GM21825 (cell line): ENCODE measurements at regions not wholly inside any gene's neighbourhood (a gene's known extent, or its start where the extent isn't known, plus 50 kb on each side); places are given as distances from the start of the nearest gene placed in this dataset.
A peak's percentile ranks its signal among the peaks of the same experiment; 100 is the strongest.

Experiments used
- ATAC-seq: cut with Tn5 transposase; IDR thresholded peaks from one replicate; pipeline ENCODE4 v1.9.1; 2021; ENCODE audit warnings: mild to moderate bottlenecking, moderate library complexity; ENCODE audit not compliant: unreplicated experiment

DNA sequence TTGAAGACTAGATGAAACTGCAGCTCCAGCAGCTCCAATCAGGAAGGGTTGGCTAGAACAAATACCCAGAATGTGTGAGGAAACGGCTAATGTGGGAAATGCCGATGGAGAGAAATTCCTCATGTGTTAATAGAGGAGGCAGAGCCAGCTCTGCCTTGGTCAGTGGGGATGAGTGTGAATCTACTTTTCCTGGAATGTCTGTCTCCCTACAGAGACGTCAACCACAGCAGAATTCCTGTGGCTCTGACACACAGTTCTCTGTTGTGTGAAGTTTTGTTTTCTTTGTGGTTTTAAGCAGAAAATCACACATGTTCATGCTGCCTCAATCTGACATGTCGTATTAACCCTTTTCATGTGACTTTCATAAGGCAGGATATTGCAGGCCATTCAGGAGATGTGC lies 476.6 kb upstream of the WWC1 start:
- no peak for ATAC-seq

DNA sequence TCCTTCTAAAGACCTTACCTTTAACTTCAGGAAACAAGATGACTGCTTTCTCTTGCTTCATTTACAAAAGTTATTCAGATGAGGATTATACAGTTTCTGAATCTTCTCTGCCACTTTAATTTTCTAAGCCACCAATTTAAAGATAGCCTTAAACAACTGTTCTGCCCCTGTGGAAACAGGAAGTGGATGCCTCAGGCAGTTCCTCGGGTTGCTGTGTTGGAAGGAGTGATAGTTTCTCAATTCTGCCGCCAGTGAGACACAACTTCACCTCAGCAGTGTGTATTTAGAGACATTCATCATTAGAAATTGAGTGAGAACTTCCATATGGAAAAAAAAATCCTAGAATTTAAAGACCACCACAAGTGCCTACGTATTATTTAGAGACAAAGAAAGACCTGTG lies 475.1 kb upstream of the WWC1 start:
- ATAC-seq: no peak

DNA sequence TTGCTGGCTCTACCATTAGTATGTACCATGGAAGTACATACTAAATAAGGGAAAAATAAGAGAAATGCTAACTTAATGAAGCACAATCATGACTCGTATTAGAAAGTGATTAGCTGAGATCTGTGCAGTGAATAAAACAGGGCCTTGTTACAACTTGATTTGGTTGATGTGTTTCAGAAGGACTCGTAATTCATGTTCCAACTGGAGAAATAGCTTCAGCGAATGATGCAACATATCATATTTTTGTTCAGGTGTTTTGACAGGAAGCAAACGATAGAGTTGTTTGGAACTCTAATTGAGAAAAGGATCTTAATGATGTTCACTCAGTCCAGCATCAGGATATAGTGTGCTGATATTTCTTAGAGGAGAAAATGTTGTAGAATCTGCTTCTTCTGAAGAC lies 474.6 kb upstream of the WWC1 start:
- no peak for ATAC-seq

DNA sequence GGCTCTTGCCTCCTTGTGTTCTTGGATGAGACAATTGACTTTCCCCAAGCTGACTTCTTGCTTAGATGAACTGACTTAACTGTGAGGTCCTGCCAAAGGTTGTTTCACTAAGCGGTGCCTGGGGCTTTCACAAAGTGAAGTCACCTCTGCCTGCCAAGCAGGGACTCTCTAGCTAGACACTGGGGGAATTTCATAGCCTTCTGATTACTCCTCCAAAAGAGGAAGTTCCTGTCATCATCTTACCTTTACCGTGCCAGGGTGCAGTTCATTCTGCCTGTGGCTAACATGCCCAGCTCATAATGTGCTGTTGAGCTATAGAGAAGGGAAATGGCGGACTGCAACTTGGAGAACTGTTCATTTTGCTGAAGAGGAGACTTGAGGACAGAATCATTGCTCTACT lies 472.0 kb upstream of the WWC1 start:
- peak; percentile 96 for ATAC-seq

DNA sequence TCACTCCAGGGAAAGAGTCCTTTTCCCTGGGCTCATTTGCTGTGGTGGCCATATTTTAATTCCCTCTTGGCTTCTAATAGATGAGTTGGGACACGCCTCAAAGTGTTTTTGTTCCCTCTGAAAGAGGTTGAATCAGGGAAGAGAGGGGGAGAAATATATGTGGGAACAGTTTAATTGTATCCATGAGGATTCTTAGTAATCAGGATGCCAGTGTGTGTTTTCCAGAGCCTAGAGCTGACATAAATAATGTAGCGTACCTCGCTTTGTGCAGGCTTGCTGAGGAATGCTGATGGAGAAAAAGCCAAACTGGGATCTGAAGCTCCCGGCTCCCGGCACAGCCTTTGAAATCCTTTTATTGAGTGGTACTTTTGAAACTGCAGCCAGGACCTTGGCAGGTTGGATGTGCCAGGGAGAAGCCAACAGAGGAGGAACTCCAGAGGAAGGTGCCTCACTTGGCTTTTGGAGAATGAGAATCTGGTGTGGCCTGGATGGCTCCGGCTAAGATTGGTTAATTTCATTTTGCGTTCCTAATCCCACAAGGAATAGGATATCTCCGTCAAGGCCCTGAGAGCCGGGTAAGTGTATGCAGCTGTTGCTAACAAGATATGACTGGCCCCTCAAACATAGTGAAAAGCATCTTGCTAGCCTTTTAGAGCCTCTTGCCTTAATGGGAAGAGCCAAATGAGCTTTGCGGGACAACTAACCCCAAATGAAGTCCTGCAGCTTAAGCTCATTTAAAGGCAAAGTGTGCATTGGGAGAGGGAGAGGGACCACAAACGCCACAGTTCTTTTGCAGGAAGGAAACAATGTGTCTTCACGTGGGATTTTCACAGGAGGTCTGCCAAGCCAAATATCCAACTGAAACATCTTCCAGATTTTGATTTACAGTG lies 471.1 kb upstream of the WWC1 start:
- no peak for ATAC-seq

DNA sequence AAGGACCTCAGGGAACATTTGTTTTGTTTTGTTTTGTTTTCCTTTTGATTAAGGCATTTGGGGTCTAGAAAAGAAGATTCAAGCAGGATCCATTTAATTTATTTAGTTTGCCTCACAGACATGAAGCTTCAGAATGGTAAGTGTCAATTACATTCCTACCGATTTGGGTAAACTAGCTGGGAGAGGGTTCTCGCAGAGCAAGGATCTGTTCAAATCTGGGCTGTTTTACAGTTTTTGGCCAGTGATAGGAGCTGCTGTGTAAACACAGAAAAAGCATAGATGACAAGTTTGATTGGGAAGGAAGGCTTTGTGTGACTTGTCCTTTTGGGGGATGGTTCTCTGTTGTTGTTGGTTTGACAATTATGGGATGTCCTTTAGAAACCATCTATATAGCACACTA lies 470.3 kb upstream of the WWC1 start:
- no peak for ATAC-seq

DNA sequence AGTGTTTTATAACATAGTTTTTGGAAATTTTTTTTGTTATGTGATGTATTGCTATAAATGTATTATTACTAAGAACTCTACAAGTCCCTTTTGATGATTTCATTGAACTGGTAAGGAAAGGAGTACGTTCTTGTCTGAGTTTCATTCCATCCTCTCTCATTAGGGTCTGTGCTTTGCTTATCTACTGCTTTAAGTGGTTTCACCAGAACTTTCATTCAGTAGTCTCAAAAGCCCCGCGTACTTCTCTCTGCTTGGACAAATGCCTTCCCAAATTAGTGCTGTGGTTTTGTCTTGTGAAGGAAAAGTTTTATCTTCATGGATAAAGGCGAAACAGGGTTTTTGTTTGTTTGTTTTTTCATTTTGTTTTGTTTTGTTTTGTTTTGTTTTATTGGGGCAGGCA lies 469.8 kb upstream of the WWC1 start:
- ATAC-seq: no peak

DNA sequence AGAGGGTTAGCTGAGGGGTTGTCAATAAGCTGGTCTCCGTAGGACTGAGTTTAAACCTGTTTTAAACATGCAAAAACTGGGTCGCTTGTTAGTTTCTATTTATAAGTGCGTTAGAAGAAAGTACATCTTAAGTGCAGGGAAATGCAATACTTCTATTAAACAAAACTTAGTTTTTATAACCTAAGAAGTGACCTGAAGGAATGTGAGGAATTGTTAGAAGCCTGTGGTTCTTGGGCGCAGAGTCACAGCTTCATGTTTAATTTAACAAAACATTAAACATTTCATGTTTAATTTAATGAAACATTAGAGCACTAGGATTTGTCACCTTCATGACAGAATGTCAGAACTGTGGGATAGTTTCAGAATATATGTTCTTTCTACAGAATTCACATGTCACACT lies 469.2 kb upstream of the WWC1 start:
- ATAC-seq: no peak

DNA sequence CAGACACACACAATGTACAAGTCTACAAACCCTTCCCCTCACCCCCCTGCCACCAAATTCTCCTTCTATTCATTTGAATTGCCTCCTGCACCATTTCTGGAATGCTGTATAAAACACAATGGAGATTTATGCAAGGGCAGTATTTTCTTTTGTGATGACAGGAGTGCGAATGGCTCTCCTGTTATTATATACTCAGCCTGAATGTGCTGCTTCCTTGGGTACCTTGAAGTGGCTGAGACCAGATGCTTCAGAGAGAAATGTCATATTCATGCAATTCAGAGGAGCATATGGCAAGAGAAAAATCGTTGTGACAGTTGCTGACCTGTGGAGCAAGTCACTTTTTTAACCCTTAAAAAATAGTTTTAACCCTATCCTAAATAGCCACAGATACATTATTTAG lies 468.0 kb upstream of the WWC1 start:
- no peak for ATAC-seq

DNA sequence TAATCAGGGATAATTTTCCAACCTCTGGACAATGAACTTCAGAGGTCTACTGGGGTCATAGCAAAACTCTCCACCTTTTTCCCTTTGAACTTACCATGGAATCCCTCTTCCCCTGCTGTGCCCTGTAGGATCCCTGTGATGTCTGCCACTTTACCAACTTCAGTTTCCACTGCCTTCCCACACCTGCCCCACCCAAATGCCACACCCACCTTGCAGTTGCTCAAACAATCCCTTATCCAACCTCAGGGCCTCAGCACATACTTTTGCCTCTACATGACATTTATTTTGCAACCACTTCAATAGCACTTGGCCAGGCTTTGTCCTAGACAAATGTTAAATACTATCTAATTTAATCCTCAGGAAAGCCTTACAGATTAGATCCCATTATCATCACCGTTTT lies 463.7 kb upstream of the WWC1 start:
- ATAC-seq: no peak

DNA sequence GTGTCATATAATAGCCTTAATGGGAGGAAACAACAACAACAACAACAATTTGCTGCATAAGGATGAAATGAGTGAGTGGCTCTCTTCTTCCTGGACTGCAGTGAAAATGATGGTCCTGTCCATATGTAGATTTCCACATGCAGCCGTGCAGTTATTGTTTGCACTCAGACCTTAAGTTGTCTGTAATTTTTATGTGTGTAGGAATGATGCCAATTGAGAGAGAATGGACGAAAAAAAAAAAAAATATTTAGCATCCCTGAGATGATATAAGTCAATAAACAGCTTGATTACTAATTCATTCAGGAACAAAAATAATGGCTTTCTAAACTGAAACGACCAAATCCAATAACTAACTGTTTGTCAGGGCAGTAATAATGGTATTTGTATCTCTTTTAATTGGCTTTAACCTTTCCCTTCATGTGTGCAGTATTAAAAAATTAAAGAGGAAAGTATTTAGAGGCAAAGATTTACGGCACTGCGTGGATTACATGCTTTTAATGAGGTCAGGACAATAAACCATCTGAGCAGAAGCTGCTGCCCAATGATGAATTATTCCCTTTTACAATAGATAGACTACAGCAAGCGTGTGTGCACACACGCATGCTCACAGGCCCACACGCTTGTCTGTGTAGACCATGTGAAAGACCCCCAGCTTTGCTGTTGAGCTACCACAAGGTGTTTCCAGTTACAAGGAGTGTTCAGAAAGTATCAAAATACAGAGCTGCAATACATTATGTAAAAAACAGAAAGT lies 459.5 kb upstream of the WWC1 start:
- ATAC-seq: no peak

DNA sequence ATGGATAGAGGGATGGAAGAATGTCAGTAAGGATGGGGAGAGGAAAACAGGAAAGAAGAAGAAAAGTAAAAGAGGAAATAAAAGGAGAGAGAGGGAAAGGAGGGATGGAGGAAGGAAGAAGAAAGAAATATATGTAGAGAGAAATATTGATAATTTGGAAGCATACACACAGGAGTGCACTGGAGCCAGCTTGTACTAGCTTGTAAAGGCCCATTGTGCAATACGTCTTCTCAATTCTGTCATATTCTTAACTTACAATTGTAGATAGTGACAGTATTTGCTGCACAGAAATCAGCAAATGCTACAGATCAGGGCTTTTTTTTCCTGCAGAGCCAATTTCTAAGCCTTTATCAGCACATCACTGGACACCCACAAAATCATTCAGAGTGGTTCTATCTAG lies 458.8 kb upstream of the WWC1 start:
- ATAC-seq: no peak

DNA sequence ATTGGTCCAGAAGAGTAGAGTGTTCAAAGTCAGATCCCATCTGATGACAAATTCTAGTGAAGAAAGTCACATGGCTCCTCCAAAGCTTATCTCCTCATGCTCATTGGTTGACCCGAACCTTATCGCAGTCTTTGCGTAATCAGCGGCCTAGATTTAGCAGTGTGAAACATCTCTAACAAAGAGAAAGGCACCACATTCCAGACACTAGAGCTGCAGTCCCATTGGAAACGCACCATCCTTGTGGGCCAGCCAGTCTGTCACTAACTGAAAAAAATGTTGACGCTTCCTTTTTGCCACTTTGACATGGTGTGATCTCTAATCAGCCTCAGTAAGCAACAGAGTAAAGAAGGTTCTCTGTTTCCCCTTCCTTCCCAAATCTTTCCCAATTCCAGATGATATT lies 458.0 kb upstream of the WWC1 start:
- ATAC-seq: no peak

DNA sequence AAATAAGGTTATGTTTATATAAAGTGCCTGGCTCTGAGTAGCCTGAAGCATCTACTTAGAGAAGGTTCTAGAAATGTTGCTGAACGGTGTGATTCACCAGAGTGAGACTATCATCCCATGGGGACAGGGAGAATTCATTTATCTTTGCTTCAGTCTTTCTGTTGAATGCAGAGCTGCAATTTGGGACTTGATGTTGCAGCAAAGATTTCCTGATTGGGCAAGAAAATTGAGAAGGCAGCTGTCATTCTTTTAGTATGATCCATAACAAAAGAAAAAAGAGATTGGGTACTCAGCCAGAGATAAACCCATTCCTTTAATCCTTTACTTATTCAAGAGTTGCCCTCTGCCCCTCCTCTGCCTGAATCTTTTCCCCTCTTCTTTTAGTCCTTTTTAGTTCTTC lies 456.3 kb upstream of the WWC1 start:
- ATAC-seq: no peak

DNA sequence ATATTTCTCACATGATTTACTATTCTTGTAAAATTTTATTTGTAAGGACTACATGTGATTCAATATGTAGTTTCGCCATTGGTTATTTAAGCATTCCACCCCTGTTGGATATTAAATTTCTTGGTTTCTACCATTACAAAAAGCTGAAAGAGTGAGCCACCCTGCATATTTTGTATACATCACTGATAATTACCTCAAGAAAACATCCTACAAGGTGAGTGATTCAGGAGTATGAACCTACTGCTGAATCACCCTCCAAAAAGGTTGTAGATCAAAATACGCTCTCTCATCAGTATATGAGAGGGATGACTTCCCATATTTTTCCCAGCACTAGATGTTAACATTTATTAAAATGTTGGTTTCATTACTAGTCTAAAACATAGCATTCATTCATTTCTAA lies 454.3 kb upstream of the WWC1 start:
- no peak for ATAC-seq

DNA sequence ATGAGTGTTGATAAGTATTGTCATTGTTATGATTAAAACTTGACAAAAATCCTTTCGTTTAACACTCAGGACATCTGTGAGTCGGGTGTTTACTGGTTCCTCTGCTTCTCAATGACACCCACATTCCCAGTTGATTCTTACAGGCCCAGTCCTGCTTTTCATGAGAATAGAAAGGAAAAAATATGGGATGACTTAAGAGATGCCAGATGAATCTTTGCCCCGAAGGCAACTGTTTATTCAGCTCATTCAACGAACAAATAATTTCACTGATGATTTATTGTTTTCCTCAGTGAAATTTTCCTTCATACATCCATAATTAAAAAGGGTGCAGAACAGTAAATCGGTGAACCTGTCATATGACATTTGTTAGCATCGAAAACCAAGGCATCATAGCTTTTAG lies 452.4 kb upstream of the WWC1 start:
- ATAC-seq: no peak

DNA sequence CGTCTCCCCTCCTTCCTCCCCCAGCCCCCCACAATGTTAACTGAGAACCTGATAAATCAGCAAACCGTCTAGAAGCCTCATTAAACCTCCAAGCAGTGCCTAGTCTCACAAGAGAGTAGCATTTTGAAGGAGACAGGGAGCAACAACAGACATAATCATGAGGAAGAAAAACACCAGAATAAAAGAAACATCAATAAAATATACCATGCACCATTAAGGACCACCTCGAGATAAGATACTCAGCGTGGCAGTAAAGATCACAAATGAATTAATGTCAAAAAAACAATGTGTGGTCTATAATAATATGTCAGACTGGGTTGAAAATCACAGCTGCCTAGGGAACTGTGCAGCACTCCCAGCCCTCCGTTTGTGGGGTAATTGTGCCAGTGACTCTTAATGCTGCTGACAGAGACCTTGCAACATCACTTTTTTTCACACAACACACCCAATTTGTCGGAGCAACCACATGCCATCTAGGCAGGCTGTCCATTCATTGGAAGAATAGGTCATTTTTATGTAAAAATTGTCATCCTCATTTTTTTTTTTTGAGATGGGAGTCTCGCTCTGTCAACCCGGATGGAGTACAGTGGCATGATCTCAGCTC lies 450.8 kb upstream of the WWC1 start:
- no peak for ATAC-seq

DNA sequence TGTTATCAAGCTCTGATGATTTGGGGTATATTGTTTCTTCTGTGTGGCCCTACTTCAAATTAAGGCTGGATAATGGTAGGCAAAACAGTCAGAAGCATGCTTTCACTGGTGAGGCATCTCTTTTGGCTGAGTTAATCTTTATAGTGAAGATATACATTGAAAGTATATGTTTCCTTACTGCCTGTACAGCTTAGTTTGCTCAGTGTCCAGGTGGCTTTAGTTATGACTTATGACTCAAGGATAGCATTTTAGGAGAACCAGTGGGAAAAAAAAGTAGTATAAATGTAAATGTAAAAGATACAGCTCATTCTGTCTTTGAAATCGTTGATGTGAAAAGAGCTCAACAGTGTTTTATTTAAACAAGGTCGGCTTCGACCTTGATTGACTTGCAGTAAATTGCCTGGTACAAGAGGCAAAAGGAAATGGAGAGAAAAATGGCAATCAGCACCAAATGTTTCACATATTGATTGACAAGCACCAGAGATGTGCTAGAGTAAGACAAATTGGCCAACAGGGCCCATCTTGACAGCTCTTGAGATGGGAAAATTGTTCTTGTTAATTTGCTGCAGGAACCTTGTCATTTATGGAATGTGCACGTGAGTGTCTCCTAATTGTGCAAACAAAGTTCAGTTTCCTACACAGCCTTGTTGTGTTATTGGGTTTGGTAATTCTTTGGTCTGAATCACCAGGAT lies 447.4 kb upstream of the WWC1 start:
- no peak for ATAC-seq

DNA sequence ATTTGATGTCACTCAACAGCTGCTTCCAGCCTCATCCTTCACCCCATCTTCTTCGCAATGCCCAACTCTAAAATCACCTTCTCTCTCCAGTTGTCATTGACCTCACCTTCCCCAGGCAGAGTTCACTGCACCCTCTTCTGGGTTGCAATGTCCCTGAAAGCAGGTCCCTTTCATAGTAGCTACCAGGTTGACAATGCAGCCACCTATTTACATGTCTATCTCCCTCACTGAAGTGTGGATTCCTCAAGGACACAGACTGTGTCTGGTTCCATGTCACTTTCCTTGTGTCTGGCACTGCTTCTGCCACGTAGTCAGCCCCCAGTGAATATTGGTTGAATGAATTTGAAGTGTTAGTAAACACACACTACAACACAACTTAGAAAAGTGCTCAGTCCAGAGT lies 445.5 kb upstream of the WWC1 start:
- no peak for ATAC-seq

DNA sequence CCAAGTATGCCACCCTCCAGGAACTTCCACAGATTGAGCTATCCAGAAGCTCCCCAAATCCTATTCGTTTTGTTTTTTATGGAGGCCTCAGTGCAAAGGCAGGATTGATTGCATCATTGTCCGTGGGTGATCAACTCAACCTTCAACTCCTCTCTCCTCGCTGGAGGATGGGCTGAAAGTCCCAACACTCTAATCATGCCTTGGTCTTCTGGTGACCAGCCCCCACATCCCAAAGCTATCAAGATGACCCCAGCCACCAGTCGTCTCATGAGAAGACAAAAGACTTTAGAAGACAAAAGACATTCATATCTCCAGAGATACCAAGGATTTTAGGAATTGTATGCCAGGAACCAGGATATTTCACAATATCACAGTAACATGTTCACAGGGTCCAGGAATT lies 441.6 kb upstream of the WWC1 start:
- no peak for ATAC-seq

DNA sequence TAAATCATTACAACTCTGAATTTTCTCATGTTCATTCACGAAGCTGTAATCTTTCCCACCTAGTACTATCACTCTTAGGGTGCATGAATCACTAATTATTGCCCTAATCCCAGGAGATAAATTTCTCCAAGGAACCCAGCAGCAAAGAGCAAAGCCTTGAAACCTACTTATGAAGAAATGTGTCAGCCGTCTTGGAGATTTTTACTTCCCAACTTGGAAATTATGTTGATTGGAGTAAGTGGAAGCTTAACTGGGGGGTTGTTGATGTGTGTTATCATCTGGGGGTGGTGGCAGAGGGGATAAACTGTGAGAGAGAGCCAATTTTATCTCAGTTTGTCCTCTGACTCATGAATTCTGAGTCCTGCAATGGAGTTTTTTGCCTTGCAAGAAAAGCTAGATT lies 440.5 kb upstream of the WWC1 start:
- no peak for ATAC-seq
